HepG2 (cell line): ENCODE measurements at regions not wholly inside any gene's neighbourhood (a gene's known extent, or its start where the extent isn't known, plus 50 kb on each side); places are given as distances from the start of the nearest gene placed in this dataset.

Experiments
- BHLHE40 ChIP-seq: IDR thresholded peaks from 2 replicates; pipeline ENCODE4 v1.6.1; 2011; ENCODE audit warnings: low read length, improper control_type of control experiment
- GATAD2A ChIP-seq: IDR thresholded peaks from 2 replicates; pipeline ENCODE4 v1.6.1; 2016
- HOXA9 ChIP-seq: sonication (generic); formaldehyde crosslinking; IDR thresholded peaks from 2 replicates; pipeline ENCODE4 v1.8.1; 2022; ENCODE audit warnings: missing genetic modification reagents, mild to moderate bottlenecking, moderate library complexity, borderline replicate concordance
- PATZ1 ChIP-seq: sonication (generic); formaldehyde crosslinking; IDR thresholded peaks from 2 replicates; pipeline ENCODE4 v1.4.0; 2020; ENCODE audit warnings: missing genetic modification reagents
- PAX8 ChIP-seq: sonication (generic); formaldehyde crosslinking; IDR thresholded peaks from 2 replicates; pipeline ENCODE4 v1.8.0; 2022; ENCODE audit warnings: mild to moderate bottlenecking, missing genetic modification reagents, borderline replicate concordance
- PHF21A ChIP-seq: sonication (generic); formaldehyde crosslinking; IDR thresholded peaks from 2 replicates; pipeline ENCODE4 v1.5.0; 2020; ENCODE audit warnings: mild to moderate bottlenecking, missing genetic modification reagents
- PREB ChIP-seq: sonication (generic); formaldehyde crosslinking; IDR thresholded peaks from 2 replicates; pipeline ENCODE4 v1.4.0; 2020; ENCODE audit warnings: missing genetic modification reagents
- REPIN1 ChIP-seq: sonication (generic); formaldehyde crosslinking; IDR thresholded peaks from 2 replicates; pipeline ENCODE4 v1.8.0; 2022; ENCODE audit warnings: missing genetic modification reagents, low read depth, mild to moderate bottlenecking, borderline replicate concordance
- REXO4 ChIP-seq: sonication (generic); formaldehyde crosslinking; IDR thresholded peaks from 2 replicates; pipeline ENCODE4 v1.8.0; 2022; ENCODE audit warnings: missing genetic modification reagents, mild to moderate bottlenecking, borderline replicate concordance
- RXRB ChIP-seq: IDR thresholded peaks from 2 replicates; pipeline ENCODE4 v1.6.1; 2016; ENCODE audit warnings: borderline replicate concordance, missing genetic modification reagents, missing compliant biosample characterization
- THAP9 ChIP-seq: sonication (generic); formaldehyde crosslinking; IDR thresholded peaks from 2 replicates; pipeline ENCODE4; 2020; ENCODE audit warnings: missing genetic modification reagents, mild to moderate bottlenecking, borderline replicate concordance
- ZFYVE20 ChIP-seq: sonication (generic); formaldehyde crosslinking; IDR thresholded peaks from 2 replicates; pipeline ENCODE4 v1.8.0; 2023; ENCODE audit warnings: low read depth, mild to moderate bottlenecking, moderate library complexity, missing genetic modification reagents, borderline replicate concordance
- ZNF264 ChIP-seq: sonication (generic); formaldehyde crosslinking; IDR thresholded peaks from 2 replicates; pipeline ENCODE4 v1.4.0; 2020; ENCODE audit warnings: missing genetic modification reagents
- ZNF414 ChIP-seq: sonication (generic); formaldehyde crosslinking; IDR thresholded peaks from 2 replicates; pipeline ENCODE4 v1.5.0; 2020; ENCODE audit warnings: missing genetic modification reagents
- ZNF513 ChIP-seq: sonication (generic); formaldehyde crosslinking; conservative IDR thresholded peaks from 2 replicates; pipeline ENCODE4 v1.5.0; 2020; ENCODE audit warnings: missing genetic modification reagents
- ZNF614 ChIP-seq: IDR thresholded peaks from 2 replicates; pipeline ENCODE4 v1.6.1; 2018; ENCODE audit warnings: missing biosample characterization, missing genetic modification reagents, inconsistent platforms, borderline replicate concordance
- ZUFSP ChIP-seq: sonication (generic); formaldehyde crosslinking; IDR thresholded peaks from 2 replicates; pipeline ENCODE4 v1.9.0; 2021; ENCODE audit warnings: missing genetic modification reagents, mild to moderate bottlenecking, borderline replicate concordance

- peak; percentile 46; the same call in 1 of the 2 replicates for TF ChIP-seq PATZ1
- no peak for TF ChIP-seq ZFYVE20 (CRISPR knock-in tag)
- TF ChIP-seq PHF21A (CRISPR knock-in tag) = peak; percentile 62
- TF ChIP-seq BHLHE40 = peak; percentile 55
- 0 out of 2 replicates have a peak, but pooled peaks have one; percentile 51 for TF ChIP-seq PREB
- TF ChIP-seq HOXA9 (CRISPR knock-in tag) = no peak
- TF ChIP-seq GATAD2A (CRISPR knock-in tag) = peak; percentile 77
- TF ChIP-seq REXO4 = no peak
- TF ChIP-seq PAX8 (CRISPR knock-in tag) = no peak
- TF ChIP-seq ZUFSP (CRISPR knock-in tag) = no peak
- TF ChIP-seq ZNF264 = no peak
- TF ChIP-seq RXRB (CRISPR knock-in tag) = peak; percentile 69
- TF ChIP-seq REPIN1 = peak; percentile 70; the same call in 1 of the 2 replicates
- TF ChIP-seq ZNF513 (CRISPR knock-in tag) = no peak
- TF ChIP-seq ZNF614 = peak; percentile 86
- TF ChIP-seq THAP9 (CRISPR knock-in tag) = peak; percentile 31; the same call in 1 of the 2 replicates
- TF ChIP-seq ZNF414 (CRISPR knock-in tag) = peak; percentile 48; the same call in 1 of the 2 replicates
These were observed 417.1 kb downstream of the TMEM114 start (continued) for GRCh38 chr16:8173111-8173644.
